ENCODE measurements at regions not wholly inside any gene's neighbourhood (a gene's known extent, or its start where the extent isn't known, plus 50 kb on each side); places are given as distances from the start of the nearest gene placed in this dataset.

DNA sequence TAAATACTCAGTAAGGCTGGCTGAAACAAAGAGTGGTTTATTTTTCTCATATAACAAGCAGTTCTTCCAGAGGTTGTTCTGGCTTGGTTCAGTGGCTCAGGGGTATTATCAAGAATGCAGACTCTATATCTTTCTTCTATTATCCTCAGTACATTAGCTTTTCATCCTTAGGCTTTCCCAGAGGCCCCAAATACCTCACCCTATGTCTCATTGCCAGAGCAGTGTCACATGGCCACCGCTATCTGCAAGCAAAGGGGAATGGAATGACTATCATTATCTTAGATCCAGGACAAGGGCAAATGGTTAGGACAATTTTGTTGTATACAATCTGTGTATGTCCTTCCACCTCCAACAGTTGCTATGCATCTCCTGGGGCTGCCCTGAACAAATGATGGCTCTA is 69.0 kb upstream of the SNX2 start:
- no peaks in the 10 kb centered on the region for H3K4me1 ChIP-seq
- H3K9me3 ChIP-seq: no peaks in the 10 kb centered on the region
- no peak overlapping the region for H3K27ac ChIP-seq
- no peak overlapping the region for H3K4me3 ChIP-seq
- H3K27me3 ChIP-seq: no peaks in the 10 kb centered on the region
- no peaks in the 10 kb centered on the region for H3K36me3 ChIP-seq
- TF ChIP-seq POLR2A (IDR thresholded peaks at IDR 0.05): no peak
- TF ChIP-seq, protein P1, sequence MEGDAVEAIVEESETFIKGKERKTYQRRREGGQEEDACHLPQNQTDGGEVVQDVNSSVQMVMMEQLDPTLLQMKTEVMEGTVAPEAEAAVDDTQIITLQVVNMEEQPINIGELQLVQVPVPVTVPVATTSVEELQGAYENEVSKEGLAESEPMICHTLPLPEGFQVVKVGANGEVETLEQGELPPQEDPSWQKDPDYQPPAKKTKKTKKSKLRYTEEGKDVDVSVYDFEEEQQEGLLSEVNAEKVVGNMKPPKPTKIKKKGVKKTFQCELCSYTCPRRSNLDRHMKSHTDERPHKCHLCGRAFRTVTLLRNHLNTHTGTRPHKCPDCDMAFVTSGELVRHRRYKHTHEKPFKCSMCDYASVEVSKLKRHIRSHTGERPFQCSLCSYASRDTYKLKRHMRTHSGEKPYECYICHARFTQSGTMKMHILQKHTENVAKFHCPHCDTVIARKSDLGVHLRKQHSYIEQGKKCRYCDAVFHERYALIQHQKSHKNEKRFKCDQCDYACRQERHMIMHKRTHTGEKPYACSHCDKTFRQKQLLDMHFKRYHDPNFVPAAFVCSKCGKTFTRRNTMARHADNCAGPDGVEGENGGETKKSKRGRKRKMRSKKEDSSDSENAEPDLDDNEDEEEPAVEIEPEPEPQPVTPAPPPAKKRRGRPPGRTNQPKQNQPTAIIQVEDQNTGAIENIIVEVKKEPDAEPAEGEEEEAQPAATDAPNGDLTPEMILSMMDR (IDR thresholded peaks at IDR 0.05): no peak
- DNase-seq: no peak

DNA sequence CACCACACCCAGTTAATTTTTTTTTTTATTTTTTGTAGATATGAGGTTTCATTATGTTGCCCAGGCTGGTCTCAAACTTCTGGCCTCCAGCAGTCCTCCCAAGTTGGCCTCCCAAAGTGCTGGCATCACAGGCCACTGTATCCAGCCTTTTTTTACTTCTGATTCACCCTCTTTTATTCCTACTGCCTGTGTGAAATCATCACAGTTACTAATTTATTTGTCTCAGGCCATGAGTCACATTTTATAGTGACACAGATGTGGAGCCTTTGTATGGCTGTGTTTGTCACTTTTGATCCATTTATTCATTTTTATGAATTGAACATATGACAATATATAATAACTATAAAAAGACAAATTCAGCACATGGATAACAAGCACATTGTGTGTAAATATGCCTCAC is 67.1 kb upstream of the SNX2 start:
- H3K27ac ChIP-seq: no peak overlapping the region
- no peak for TF ChIP-seq POLR2A (IDR thresholded peaks at IDR 0.05)
- TF ChIP-seq, protein P1 (IDR thresholded peaks at IDR 0.05): no peak
- H3K4me1 ChIP-seq: no peaks in the 10 kb centered on the region
- H3K27me3 ChIP-seq: no peaks in the 10 kb centered on the region
- no peak for DNase-seq
- no peak overlapping the region for H3K4me3 ChIP-seq
- no peaks in the 10 kb centered on the region for H3K36me3 ChIP-seq
- no peaks in the 10 kb centered on the region for H3K9me3 ChIP-seq

DNA sequence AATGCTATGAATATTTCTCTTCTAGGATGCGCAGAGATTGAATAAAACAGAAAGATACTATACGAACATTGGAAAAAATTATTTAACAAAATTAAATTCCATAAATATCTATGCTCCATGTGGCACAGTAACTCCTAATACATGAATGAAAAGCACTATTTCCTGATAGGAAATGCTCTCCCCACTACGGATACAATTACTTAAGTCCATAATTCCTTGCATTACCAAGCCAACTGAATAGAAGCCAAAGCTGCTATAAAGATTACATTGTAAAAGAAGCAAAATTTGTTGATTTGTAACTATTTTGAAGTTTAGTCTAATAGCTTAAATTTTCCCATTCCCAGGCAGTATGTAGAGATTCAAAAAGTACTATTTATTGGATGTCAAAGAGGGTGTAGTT is 61.8 kb upstream of the SNX2 start:
- Histone ChIP-seq H3K9me3 (no peaks in the 10 kb centered on the region), H3K36me3 (no peaks in the 10 kb centered on the region), H3K27ac (no peak overlapping the region), H3K4me1 (no peaks in the 10 kb centered on the region), H3K27me3 (no peaks in the 10 kb centered on the region), H3K4me3 (no peak overlapping the region)
- DNase-seq: no peak
- TF ChIP-seq, protein P1 (IDR thresholded peaks at IDR 0.05): no peak
- TF ChIP-seq POLR2A (IDR thresholded peaks at IDR 0.05): no peak

DNA sequence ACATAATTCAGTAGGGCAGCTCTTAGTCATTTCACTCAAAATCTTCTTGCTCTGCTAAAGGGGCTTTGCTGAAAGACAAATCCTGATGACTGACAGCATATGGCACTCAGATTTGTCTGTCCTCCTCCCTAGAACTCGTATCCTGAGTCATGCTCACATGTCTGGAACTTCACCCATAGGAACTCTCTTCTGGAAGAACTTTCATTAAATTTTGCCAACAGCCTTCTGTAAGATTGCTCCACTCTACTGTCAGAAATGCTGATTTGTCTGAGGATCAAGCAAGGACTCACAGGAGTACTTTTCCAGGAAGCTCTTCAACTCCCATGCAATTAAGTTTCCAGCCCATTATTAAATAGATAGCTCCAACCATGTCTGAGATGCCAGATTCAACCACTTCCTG is 59.8 kb upstream of the SNX2 start:
- no peak for TF ChIP-seq POLR2A (IDR thresholded peaks at IDR 0.05)
- TF ChIP-seq, protein P1 (IDR thresholded peaks at IDR 0.05): no peak
- Histone ChIP-seq H3K27me3 (no peaks in the 10 kb centered on the region), H3K9me3 (no peaks in the 10 kb centered on the region), H3K4me1 (no peaks in the 10 kb centered on the region), H3K4me3 (no peak overlapping the region), H3K36me3 (no peaks in the 10 kb centered on the region), H3K27ac (no peak overlapping the region)
- DNase-seq: no peak

DNA sequence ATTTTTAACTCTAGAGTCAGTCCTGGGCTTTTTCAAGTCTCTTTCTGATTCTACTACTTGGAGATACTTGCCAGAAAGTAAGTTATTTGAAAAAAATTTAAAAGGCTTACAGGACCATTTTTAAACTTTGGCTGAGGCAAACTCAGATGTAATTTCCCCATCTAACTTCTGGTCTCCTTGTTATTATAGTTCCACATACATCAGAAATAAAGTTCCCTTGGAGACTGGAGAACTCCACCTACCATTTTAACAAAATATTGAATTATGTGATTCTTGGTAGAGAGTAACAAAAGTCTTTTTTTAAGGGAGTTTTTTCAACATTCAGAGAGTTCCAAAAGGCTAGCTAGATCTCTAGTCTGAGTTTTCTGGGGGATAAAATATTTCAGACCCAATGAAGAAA is 56.3 kb upstream of the SNX2 start:
- no peak for TF ChIP-seq POLR2A (IDR thresholded peaks at IDR 0.05)
- TF ChIP-seq, protein P1 (IDR thresholded peaks at IDR 0.05): no peak
- H3K4me1 ChIP-seq: no peaks in the 10 kb centered on the region
- DNase-seq: no peak
- no peak overlapping the region for H3K27ac ChIP-seq
- H3K9me3 ChIP-seq: no peaks in the 10 kb centered on the region
- H3K4me3 ChIP-seq: no peak overlapping the region
- no peaks in the 10 kb centered on the region for H3K27me3 ChIP-seq
- no peaks in the 10 kb centered on the region for H3K36me3 ChIP-seq

Data from Peyer's patch (tissue), 4 donors.